GM18867 (cell line): ENCODE measurements at regions not wholly inside any gene's neighbourhood (a gene's known extent, or its start where the extent isn't known, plus 50 kb on each side); places are given as distances from the start of the nearest gene placed in this dataset.

Source experiments
- ATAC-seq: cut with Tn5 transposase; IDR thresholded peaks from one replicate; pipeline ENCODE4 v1.9.1; 2021; ENCODE audit warnings: mild to moderate bottlenecking, moderate library complexity; ENCODE audit not compliant: unreplicated experiment

GRCh38 chr16:51085271-51085670 is 65.8 kb downstream of the SALL1 start:
- no peak for ATAC-seq

GRCh38 chr16:51084074-51084928 is 66.8 kb downstream of the SALL1 start:
- no peak for ATAC-seq

GRCh38 chr16:51072591-51072990 is 78.5 kb downstream of the SALL1 start:
- no peak for ATAC-seq

GRCh38 chr16:51071326-51071725 is 79.7 kb downstream of the SALL1 start:
- ATAC-seq: no peak

- no peak for ATAC-seq
Observed at GRCh38 chr16:51067352-51067751, 83.7 kb downstream of the SALL1 start.

- ATAC-seq: no peak
Observed at GRCh38 chr16:51062039-51062438, 89.0 kb downstream of the SALL1 start.

- ATAC-seq: no peak
Observed at GRCh38 chr16:51061328-51061727, 89.7 kb downstream of the SALL1 start.

- ATAC-seq: no peak
Observed at GRCh38 chr16:51057969-51058337, 93.1 kb downstream of the SALL1 start.

- ATAC-seq: no peak
Observed at GRCh38 chr16:51057102-51057793, 93.8 kb downstream of the SALL1 start.

GRCh38 chr16:51056331-51056730 is 94.7 kb downstream of the SALL1 start:
- ATAC-seq: no peak

- ATAC-seq: no peak
Observed at GRCh38 chr16:51055434-51055833, 95.6 kb downstream of the SALL1 start.

GRCh38 chr16:51053775-51054174 is 97.3 kb downstream of the SALL1 start:
- ATAC-seq: no peak

- ATAC-seq: no peak
Observed at GRCh38 chr16:51051671-51052070, 99.4 kb downstream of the SALL1 start.

GRCh38 chr16:51050377-51050706 is 100.7 kb downstream of the SALL1 start:
- ATAC-seq: no peak

GRCh38 chr16:51049678-51050376 is 101.2 kb downstream of the SALL1 start:
- no peak for ATAC-seq

GRCh38 chr16:51049276-51049675 is 101.8 kb downstream of the SALL1 start:
- ATAC-seq: no peak

GRCh38 chr16:51048544-51048943 is 102.5 kb downstream of the SALL1 start:
- no peak for ATAC-seq

GRCh38 chr16:51045794-51046193 is 105.3 kb downstream of the SALL1 start:
- ATAC-seq: no peak

GRCh38 chr16:51045186-51045585 is 105.9 kb downstream of the SALL1 start:
- ATAC-seq: no peak

GRCh38 chr16:51041546-51041945 is 109.5 kb downstream of the SALL1 start:
- no peak for ATAC-seq

- no peak for ATAC-seq
Observed at GRCh38 chr16:51040637-51041036, 110.4 kb downstream of the SALL1 start.
